GM12865 (cell line): ENCODE measurements at regions not wholly inside any gene's neighbourhood (a gene's known extent, or its start where the extent isn't known, plus 50 kb on each side); places are given as distances from the start of the nearest gene placed in this dataset.

ENCODE experiments used
- DNase-seq: peaks from one replicate; pipeline ENCODE4 v3.0.0; 2010; ENCODE audit warnings: low read depth
- H3K4me3 ChIP-seq: 2 replicates; pipeline ENCODE4 v1.5.1; 2011; ENCODE audit warnings: mild to moderate bottlenecking, low read depth, low read length, control low read depth
- TF ChIP-seq, protein P1 (sequence below): IDR thresholded peaks from 2 replicates; pipeline ENCODE4 v1.5.1; 2011; ENCODE audit warnings: low read length, control low read depth, low read depth, inconsistent platforms; ENCODE audit not compliant: insufficient read depth; ENCODE audit errors: missing control alignments

GRCh38 chr2:155696571-155696970, 636.0 kb downstream of the NR4A2 start:
- no peak for DNase-seq
- H3K4me3 ChIP-seq: no peak overlapping the region
- TF ChIP-seq, protein P1, sequence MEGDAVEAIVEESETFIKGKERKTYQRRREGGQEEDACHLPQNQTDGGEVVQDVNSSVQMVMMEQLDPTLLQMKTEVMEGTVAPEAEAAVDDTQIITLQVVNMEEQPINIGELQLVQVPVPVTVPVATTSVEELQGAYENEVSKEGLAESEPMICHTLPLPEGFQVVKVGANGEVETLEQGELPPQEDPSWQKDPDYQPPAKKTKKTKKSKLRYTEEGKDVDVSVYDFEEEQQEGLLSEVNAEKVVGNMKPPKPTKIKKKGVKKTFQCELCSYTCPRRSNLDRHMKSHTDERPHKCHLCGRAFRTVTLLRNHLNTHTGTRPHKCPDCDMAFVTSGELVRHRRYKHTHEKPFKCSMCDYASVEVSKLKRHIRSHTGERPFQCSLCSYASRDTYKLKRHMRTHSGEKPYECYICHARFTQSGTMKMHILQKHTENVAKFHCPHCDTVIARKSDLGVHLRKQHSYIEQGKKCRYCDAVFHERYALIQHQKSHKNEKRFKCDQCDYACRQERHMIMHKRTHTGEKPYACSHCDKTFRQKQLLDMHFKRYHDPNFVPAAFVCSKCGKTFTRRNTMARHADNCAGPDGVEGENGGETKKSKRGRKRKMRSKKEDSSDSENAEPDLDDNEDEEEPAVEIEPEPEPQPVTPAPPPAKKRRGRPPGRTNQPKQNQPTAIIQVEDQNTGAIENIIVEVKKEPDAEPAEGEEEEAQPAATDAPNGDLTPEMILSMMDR: no peak

- no peak overlapping the region for H3K4me3 ChIP-seq
- TF ChIP-seq, protein P1: no peak
- no peak for DNase-seq
These were observed 637.0 kb downstream of the NR4A2 start for GRCh38 chr2:155695505-155695904.

DNA sequence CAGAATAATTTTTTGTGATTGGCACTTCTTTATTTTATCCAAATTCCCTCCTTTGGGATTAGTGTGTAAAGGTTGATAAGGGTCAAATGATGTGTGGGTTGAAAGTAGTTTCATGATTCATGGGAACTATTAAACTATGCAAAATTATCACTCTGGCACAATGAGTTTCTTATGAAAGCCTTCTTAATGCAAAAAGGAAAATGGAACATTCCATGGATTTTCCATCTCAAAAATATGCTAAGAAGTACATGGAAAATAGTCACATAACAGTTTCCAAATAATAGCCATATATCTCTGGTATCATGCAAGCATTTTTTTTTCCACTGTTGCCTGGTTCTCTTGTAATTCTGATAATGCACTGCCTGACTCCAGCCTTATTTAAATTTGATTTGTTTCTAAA, 639.7 kb downstream of the NR4A2 start:
- H3K4me3 ChIP-seq: no peak overlapping the region
- TF ChIP-seq, protein P1: no peak
- DNase-seq: no peak

- no peak overlapping the region for H3K4me3 ChIP-seq
- no peak for DNase-seq
- TF ChIP-seq, protein P1: no peak
These were observed 640.4 kb downstream of the NR4A2 start for GRCh38 chr2:155692106-155692505.

- no peak overlapping the region for H3K4me3 ChIP-seq
- TF ChIP-seq, protein P1: no peak
- peak; percentile 5 for DNase-seq
These were observed 641.7 kb downstream of the NR4A2 start for GRCh38 chr2:155690785-155691184.

DNA sequence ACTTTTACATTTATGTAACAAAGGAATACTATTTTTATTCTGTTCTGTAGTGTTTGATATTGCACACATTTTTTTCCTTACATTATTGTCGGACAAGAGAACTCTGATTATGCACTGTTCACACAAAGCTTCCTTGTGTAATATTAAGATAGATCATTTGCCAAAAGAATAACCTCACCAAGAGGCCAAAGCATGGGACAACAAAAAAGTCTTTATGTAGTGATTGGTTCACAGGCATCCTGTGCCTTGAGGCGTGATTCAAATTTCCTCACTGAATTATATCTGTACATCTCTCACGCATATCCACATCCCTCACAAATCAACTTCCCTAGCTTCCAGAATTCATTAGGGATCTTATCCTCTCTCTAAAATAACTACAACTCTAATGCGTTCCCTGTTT, 642.7 kb downstream of the NR4A2 start:
- TF ChIP-seq, protein P1: no peak
- H3K4me3 ChIP-seq: no peak overlapping the region
- DNase-seq: no peak

DNA sequence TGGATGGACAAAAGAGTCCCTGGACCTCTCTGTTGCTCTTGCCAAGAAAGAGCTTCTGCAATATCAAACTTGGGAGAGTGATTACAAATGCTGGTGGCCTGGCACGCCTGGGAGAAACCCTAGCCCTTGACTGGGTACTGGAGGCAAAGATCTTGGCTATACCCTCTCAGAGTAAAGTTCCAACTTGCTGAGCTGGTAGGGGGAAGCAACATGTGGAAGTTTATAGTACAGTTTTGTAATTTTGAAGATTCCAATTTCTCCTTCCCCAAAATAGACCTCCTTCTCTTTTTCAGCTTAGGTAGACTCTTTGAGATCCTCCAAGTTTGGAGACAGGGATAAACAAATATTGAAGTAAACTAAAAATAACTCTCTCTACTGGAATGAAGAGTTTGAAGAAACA, 645.3 kb downstream of the NR4A2 start:
- no peak overlapping the region for H3K4me3 ChIP-seq
- no peak for DNase-seq
- TF ChIP-seq, protein P1: no peak
